ENCODE measurements at regions not wholly inside any gene's neighbourhood (a gene's known extent, or its start where the extent isn't known, plus 50 kb on each side); places are given as distances from the start of the nearest gene placed in this dataset.

- TF ChIP-seq POLR2A (IDR thresholded peaks at IDR 0.05; ENCODE audit: extremely low read depth, insufficient read length): no peak
- TF ChIP-seq CTCF (IDR thresholded peaks at IDR 0.05; ENCODE audit: low read depth, low read length): no peak
Measured at GRCh38 chr14:43765474-43765873, 741.6 kb downstream of the FSCB start.

Measured in NB4 (cell line).